Upper lobe of left lung (tissue), 6 donors: ENCODE measurements at regions not wholly inside any gene's neighbourhood (a gene's known extent, or its start where the extent isn't known, plus 50 kb on each side); places are given as distances from the start of the nearest gene placed in this dataset.

Experiments used
- ATAC-seq, 2 donors: fragments of 200-7000 bp; cut with Tn5 transposase; one replicate each; pipeline ENCODE4 v1.9.1; 2022; ENCODE audit warnings: mild to moderate bottlenecking in 2 of 2, moderate library complexity in 2 of 2; ENCODE audit not compliant: low FRiP score in 2 of 2
- DNase-seq, 2 donors: peaks; one replicate each; pipeline ENCODE4 v3.0.0-alpha.2; 2019 to 2020
- H3K27ac ChIP-seq, 4 donors: fragments of 200-600 bp; sonication (generic); one replicate each; pipeline ENCODE4 v1.5.1; 2016 to 2019
- H3K27me3 ChIP-seq, 4 donors: fragments of 200-600 bp; sonication (generic); one replicate each; pipeline ENCODE4 v1.5.1; 2017 to 2019
- H3K36me3 ChIP-seq, 4 donors: fragments of 200-600 bp; sonication (generic); one replicate each; pipeline ENCODE4 v1.5.1; 2016 to 2019
- H3K4me1 ChIP-seq, 4 donors: fragments of 200-600 bp; sonication (generic); one replicate each; pipeline ENCODE4 v1.5.1; 2018 to 2019
- H3K4me3 ChIP-seq, 4 donors: fragments of 200-600 bp; sonication (generic); one replicate each; pipeline ENCODE4 v1.5.1; 2017 to 2019; ENCODE audit warnings: mild to moderate bottlenecking in 2 of 4, moderate library complexity in 1 of 4
- H3K9me3 ChIP-seq, 4 donors: fragments of 200-600 bp; sonication (generic); one replicate each; pipeline ENCODE4 v1.5.1; 2018 to 2019
- CTCF ChIP-seq, 6 experiments: fragments of 450-650 bp in 4 of 6; fragments of 200-600 bp in 2 of 6; sonication (generic) in 2 of 6; IDR thresholded peaks; one replicate each; pipeline ENCODE4 v1.5.1; 2016 to 2019; ENCODE audit warnings: antibody characterized with exemption in 6 of 6
- EP300 ChIP-seq, 4 donors: sonication (generic); formaldehyde crosslinking; IDR thresholded peaks; one replicate each; pipeline ENCODE4 v1.5.1; 2017; ENCODE audit warnings: antibody characterized with exemption in 4 of 4, control low read depth in 2 of 4
- POLR2A ChIP-seq, 4 donors: fragments of 450-650 bp; IDR thresholded peaks; one replicate each; pipeline ENCODE4 v1.5.1; 2016 to 2017; ENCODE audit warnings: antibody characterized with exemption in 4 of 4, mild to moderate bottlenecking in 2 of 4
- POLR2AphosphoS5 ChIP-seq, 2 donors: sonication (generic); formaldehyde crosslinking; IDR thresholded peaks; one replicate each; pipeline ENCODE4 v1.5.1; 2017; ENCODE audit warnings: antibody characterized with exemption in 2 of 2
- WGBS, 2 donors: methylation state at CpG; one replicate each; pipeline ENCODE4 v1.1.5; 2017 to 2018; 5-methylcytosine and 5-hydroxymethylcytosine counted together
- donor health status: DM: no; HTN: no; CAD: no; lungs with moderate emphysema.
- donor health status: DM: no; HTN: yes; CAD: no; lungs with severe emphysema.

- no peaks in the 10 kb centered on the region for H3K4me1 ChIP-seq
These were observed 750.7 kb downstream of the KCNJ18 start for GRCh38 chr17:22443061-22443460.

GRCh38 chr17:22453181-22453580, 760.9 kb downstream of the KCNJ18 start:
- H3K27ac ChIP-seq, result no peak overlapping the region
- no peak overlapping the region for H3K4me3 ChIP-seq
- ATAC-seq (no peak), DNase-seq (peak in 1 of 2 donors; percentile 42)
- no peaks in the 10 kb centered on the region for H3K36me3 ChIP-seq
- no peaks in the 10 kb centered on the region for H3K27me3 ChIP-seq
- 87 to 88% methylated on average over 19 of the region's 19 CpGs for WGBS, 2 donors
- TF ChIP-seq POLR2A (IDR thresholded peaks at IDR 0.05) (no peak), EP300 (IDR thresholded peaks at IDR 0.05) (no peak), CTCF (IDR thresholded peaks at IDR 0.05) (no peak), POLR2AphosphoS5 (IDR thresholded peaks at IDR 0.05) (no peak)
- H3K9me3 ChIP-seq, result peaks cover 0 to 15% (median 2%) of the 10 kb centered on the region in 4 donors
- H3K4me1 ChIP-seq, result no peaks in the 10 kb centered on the region

More at GRCh38 chr17:22443061-22443460, 750.7 kb downstream of the KCNJ18 start:
- 59 to 80% methylated on average over 6 of the region's 6 CpGs for WGBS, 2 donors
- no peaks in the 10 kb centered on the region for H3K27me3 ChIP-seq
- no peak overlapping the region for H3K27ac ChIP-seq
- no peak for TF ChIP-seq POLR2AphosphoS5 (IDR thresholded peaks at IDR 0.05)
- no peak for TF ChIP-seq CTCF (IDR thresholded peaks at IDR 0.05)
- no peak for TF ChIP-seq EP300 (IDR thresholded peaks at IDR 0.05)
- no peak for TF ChIP-seq POLR2A (IDR thresholded peaks at IDR 0.05)
- DNase-seq (no peak), ATAC-seq (no peak)
- H3K4me3 ChIP-seq, result no peak overlapping the region
- H3K9me3 ChIP-seq, result no peaks in the 10 kb centered on the region
- H3K36me3 ChIP-seq, result no peaks in the 10 kb centered on the region

- Histone ChIP-seq H3K27ac (no peak overlapping the region), H3K4me1 (no peaks in the 10 kb centered on the region), H3K36me3 (no peaks in the 10 kb centered on the region), H3K4me3 (no peak overlapping the region), H3K27me3 (no peaks in the 10 kb centered on the region), H3K9me3 (peaks cover 0 to 20% (median 2%) of the 10 kb centered on the region in 4 donors)
- 68 to 76% methylated on average over 49 to 81 of the region's 82 CpGs for WGBS, 2 donors
- no peak for TF ChIP-seq POLR2AphosphoS5 (IDR thresholded peaks at IDR 0.05)
- peak in 1 of 2 donors; percentile 26 for ATAC-seq
- DNase-seq, result peak in 1 of 2 donors; percentile 79
These were observed 762.0 kb downstream of the KCNJ18 start for GRCh38 chr17:22454070-22454999.

- no peak for ATAC-seq
- Histone ChIP-seq H3K4me3 (no peak overlapping the region), H3K9me3 (peaks cover 0 to 30% (median 2%) of the 10 kb centered on the region in 4 donors), H3K27ac (no peak overlapping the region), H3K4me1 (no peaks in the 10 kb centered on the region), H3K27me3 (no peaks in the 10 kb centered on the region), H3K36me3 (no peaks in the 10 kb centered on the region)
- TF ChIP-seq CTCF (IDR thresholded peaks at IDR 0.05) (no peak), POLR2AphosphoS5 (IDR thresholded peaks at IDR 0.05) (no peak), EP300 (IDR thresholded peaks at IDR 0.05) (no peak)
- 81 to 83% methylated on average over 6 to 12 of the region's 12 CpGs for WGBS, 2 donors
- DNase-seq, result peak in 1 of 2 donors; percentile 62
These were observed 767.1 kb downstream of the KCNJ18 start for GRCh38 chr17:22459331-22459952.

GRCh38 chr17:22459953-22460350, 767.6 kb downstream of the KCNJ18 start:
- Histone ChIP-seq H3K27me3 (no peaks in the 10 kb centered on the region), H3K4me3 (no peak overlapping the region), H3K9me3 (peaks cover 0 to 25% (median under 1%) of the 10 kb centered on the region in 4 donors), H3K4me1 (no peaks in the 10 kb centered on the region), H3K36me3 (no peaks in the 10 kb centered on the region), H3K27ac (no peak overlapping the region)
- peak in 1 of 2 donors; percentile 60 for DNase-seq
- no peak for TF ChIP-seq POLR2A (IDR thresholded peaks at IDR 0.05)
- no peak for TF ChIP-seq CTCF (IDR thresholded peaks at IDR 0.05)
- TF ChIP-seq EP300 (IDR thresholded peaks at IDR 0.05), result no peak
- TF ChIP-seq POLR2AphosphoS5 (IDR thresholded peaks at IDR 0.05), result no peak
- peak; percentile 17 to 35 for ATAC-seq
- WGBS, 2 donors, result 78 to 83% methylated on average over 4 to 15 of the region's 15 CpGs
